SK-N-SH (cell line): ENCODE measurements at regions not wholly inside any gene's neighbourhood (a gene's known extent, or its start where the extent isn't known, plus 50 kb on each side); places are given as distances from the start of the nearest gene placed in this dataset.

Experiments used
- CTCF ChIA-PET: fragments of 300-600, 350-600 bp; formaldehyde crosslinking; extraction: SDS; loops from one replicate; lab custom pipeline; 2021; lab: Yijun Ruan, JAX
- POLR2A ChIA-PET: fragments of 350-600 bp; sonication (Branson Sonifier 250); formaldehyde crosslinking; extraction: SDS; loops from one replicate; lab custom pipeline; 2020; ENCODE audit warnings: antibody characterized with exemption, inconsistent platforms; lab: Yijun Ruan, JAX
- DNase-seq: peaks from one replicate; pipeline ENCODE4 v3.0.0; 2012
- H2AFZ ChIP-seq: fragments of 200-600 bp; sonication (generic); 2 replicates; pipeline ENCODE4 v1.8.1; 2016; ENCODE audit warnings: antibody characterized with exemption, mild to moderate bottlenecking, low read depth
- H3F3A ChIP-seq: fragments of 200-600 bp; sonication (generic); replicated peaks from 2 replicates; pipeline ENCODE3; 2016; ENCODE audit warnings: antibody characterized with exemption, mild to moderate bottlenecking; ENCODE audit not compliant: insufficient read depth
- H3K27ac ChIP-seq, 2 experiments: fragments of 200-500 bp in 1 of 2; fragments of 200-600 bp in 1 of 2; sonication (Bioruptor generic) in 1 of 2; sonication (generic), shearing (Covaris generic) in 1 of 2; 2 replicates each; pipeline versions ENCODE4 v1.5.1 to v1.6.1; 2014 to 2016; ENCODE audit warnings: low read depth in 2 of 2, inconsistent platforms in 1 of 2, low read length in 1 of 2, mild to moderate bottlenecking in 1 of 2, mixed read lengths in 1 of 2
- H3K27me3 ChIP-seq: fragments of 200-600 bp; sonication (generic), shearing (Covaris generic); 2 replicates; pipeline ENCODE4 v1.6.1; 2016; ENCODE audit warnings: mixed run types; ENCODE audit not compliant: insufficient read depth
- H3K36me3 ChIP-seq, 2 experiments: fragments of 200-500 bp in 1 of 2; fragments of 200-600 bp in 1 of 2; sonication (Bioruptor generic) in 1 of 2; sonication (generic) in 1 of 2; replicated peaks in 1 of 2; 2 replicates each; pipeline versions ENCODE3 to v1.5.1; 2014 to 2016; ENCODE audit warnings: low read length in 1 of 2, mild to moderate bottlenecking in 1 of 2; ENCODE audit not compliant: insufficient read depth in 2 of 2, control insufficient read depth in 1 of 2
- H3K4me1 ChIP-seq, 2 experiments: fragments of 200-500 bp in 1 of 2; fragments of 200-600 bp in 1 of 2; sonication (Bioruptor generic) in 1 of 2; sonication (generic), shearing (Covaris generic) in 1 of 2; 2 replicates each; pipeline versions ENCODE4 v1.5.1 to v1.6.1; 2014 to 2016; ENCODE audit warnings: low read depth in 1 of 2, low read length in 1 of 2, mixed run types in 1 of 2; ENCODE audit not compliant: insufficient read depth in 2 of 2, control insufficient read depth in 1 of 2
- H3K4me2 ChIP-seq: fragments of 200-600 bp; sonication (generic), shearing (Covaris generic); 2 replicates; pipeline ENCODE4 v1.6.1; 2017; ENCODE audit warnings: mixed run types
- H3K4me3 ChIP-seq, 2 experiments: fragments of 200-500 bp in 1 of 2; fragments of 200-600 bp in 1 of 2; sonication (Bioruptor generic) in 1 of 2; sonication (generic), shearing (Covaris generic) in 1 of 2; 2 replicates each; pipeline versions ENCODE4 v1.5.1 to v1.8.1; 2014 to 2016; ENCODE audit warnings: low read depth in 2 of 2, inconsistent platforms in 1 of 2, low read length in 1 of 2, mild to moderate bottlenecking in 1 of 2, mixed read lengths in 1 of 2, moderate library complexity in 1 of 2
- H3K79me2 ChIP-seq: fragments of 200-600 bp; sonication (generic); 2 replicates; pipeline ENCODE4 v1.8.1; 2017; ENCODE audit warnings: mild to moderate bottlenecking; ENCODE audit not compliant: insufficient read depth
- H3K9ac ChIP-seq: fragments of 200-600 bp; sonication (generic); 2 replicates; pipeline ENCODE4 v1.6.1; 2017; ENCODE audit warnings: mixed run types
- H3K9me2 ChIP-seq: fragments of 200-600 bp; sonication (generic); 2 replicates; pipeline ENCODE4 v1.6.1; 2017; ENCODE audit warnings: mixed run types
- H3K9me3 ChIP-seq: fragments of 200-600 bp; sonication (generic); 2 replicates; pipeline ENCODE4 v1.6.1; 2017; ENCODE audit warnings: mixed run types, mild to moderate bottlenecking, moderate library complexity
- H4K20me1 ChIP-seq: fragments of 200-600 bp; sonication (generic); 2 replicates; pipeline ENCODE4 v1.6.1; 2017; ENCODE audit warnings: mild to moderate bottlenecking, mixed run types; ENCODE audit not compliant: insufficient read depth
- EP300 ChIP-seq, 2 experiments: IDR thresholded peaks; 2 replicates each; pipeline versions ENCODE4 v1.4.0 to v1.6.1; 2012; ENCODE audit warnings: borderline replicate concordance in 1 of 2, low read depth in 1 of 2, low read length in 1 of 2
- FOSL2 ChIP-seq: IDR thresholded peaks from 2 replicates; pipeline ENCODE4 v1.4.0; 2012; ENCODE audit warnings: low read depth, mild to moderate bottlenecking, moderate library complexity, borderline replicate concordance
- FOXJ3 ChIP-seq: sonication (generic); formaldehyde crosslinking; IDR thresholded peaks from 2 replicates; pipeline ENCODE4 v1.5.1; 2020; ENCODE audit warnings: mild to moderate bottlenecking, missing genetic modification reagents
- GABPA ChIP-seq: IDR thresholded peaks from 2 replicates; pipeline ENCODE4 v1.4.0; 2012; ENCODE audit warnings: low read depth, mild to moderate bottlenecking
- GATA2 ChIP-seq: sonication (generic); formaldehyde crosslinking; IDR thresholded peaks from 2 replicates; pipeline ENCODE4 v1.5.0; 2020; ENCODE audit warnings: mild to moderate bottlenecking, missing genetic modification reagents
- RAD21 ChIP-seq: IDR thresholded peaks from 2 replicates; pipeline ENCODE4 v1.6.1; 2012; ENCODE audit warnings: mild to moderate bottlenecking, low read length
- RXRA ChIP-seq: IDR thresholded peaks from 2 replicates; pipeline ENCODE4 v1.4.0; 2012; ENCODE audit warnings: low read depth, mild to moderate bottlenecking, borderline replicate concordance
- SMC3 ChIP-seq: IDR thresholded peaks from 2 replicates; pipeline ENCODE4 v1.6.1; 2012; ENCODE audit warnings: low read depth, low read length, improper control_type of control experiment
- YY1 ChIP-seq: IDR thresholded peaks from 2 replicates; pipeline ENCODE4 v1.4.0; 2012; ENCODE audit warnings: low read depth, mild to moderate bottlenecking
- WGBS: methylation state at CpG from one replicate; pipeline ENCODE4 v1.1.6; 2017; ENCODE audit warnings: low lambda C conversion rate; 5-methylcytosine and 5-hydroxymethylcytosine counted together
- TF ChIP-seq, protein P1 (sequence below): IDR thresholded peaks from 2 replicates; pipeline ENCODE4 v1.4.0; 2012; ENCODE audit warnings: low read depth, borderline replicate concordance
- TF ChIP-seq, protein P2 (sequence below): IDR thresholded peaks from 2 replicates; pipeline ENCODE4; 2012
- TF ChIP-seq, protein P3 (sequence below): IDR thresholded peaks from 2 replicates; pipeline ENCODE4 v1.4.0; 2012; ENCODE audit warnings: low read depth, borderline replicate concordance

DNA sequence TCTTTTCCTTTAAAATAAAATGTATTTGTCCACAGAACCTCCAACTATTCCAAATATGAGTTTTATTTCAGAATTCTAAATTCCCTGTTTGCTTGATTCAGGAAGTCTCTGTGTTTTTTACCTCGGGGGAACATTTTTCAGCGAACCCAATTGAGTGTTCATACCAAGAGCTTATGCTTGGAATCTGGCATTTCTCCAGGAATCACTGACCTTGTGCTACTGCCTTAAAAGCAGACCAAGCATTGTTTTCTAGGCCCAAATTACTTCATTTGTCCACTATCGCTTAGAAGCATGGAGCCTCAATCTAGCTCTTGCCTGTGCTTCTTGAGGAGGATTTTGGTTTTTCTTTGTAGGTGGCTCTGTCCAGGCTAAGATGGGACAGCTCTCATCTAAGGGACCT lies 59.4 kb downstream of the EBLN1 start:
- Histone ChIP-seq H3K4me1 (no peaks in the 10 kb centered on the region), H3K9me2 (no peaks in the 10 kb centered on the region), H3K4me3 (no peak overlapping the region), H3K4me2 (no peak overlapping the region), H3K27ac (no peak overlapping the region), H3K79me2 (no peaks in the 10 kb centered on the region), H3K9ac (no peak overlapping the region), H2AFZ (no peak overlapping the region), H4K20me1 (no peaks in the 10 kb centered on the region), H3K36me3 (no peaks in the 10 kb centered on the region), H3F3A (no peaks in the 10 kb centered on the region), H3K9me3 (no peaks in the 10 kb centered on the region), H3K27me3 (no peaks in the 10 kb centered on the region)
- ChIA-PET CTCF (interaction anchor here (1.0 kb wide), 2 partner anchors 13 to 18 kb away, joined by 3 read pairs; no protein-coding TSS in a partner anchor), POLR2A (no interaction called here)
- 34% methylated on average over 3 of the region's 3 CpGs for WGBS
- no peak for DNase-seq
- no peak for TF ChIP-seq EP300 (IDR thresholded peaks at IDR 0.05; ENCODE audit: borderline replicate concordance in 1 of 2, low read depth in 1 of 2, low read length in 1 of 2)
- no peak for TF ChIP-seq FOSL2
- no peak for TF ChIP-seq SMC3
- no peak for TF ChIP-seq RAD21
- no peak for TF ChIP-seq GABPA
- TF ChIP-seq FOXJ3 (CRISPR knock-in tag) = no peak
- no peak for TF ChIP-seq GATA2 (CRISPR knock-in tag)
- TF ChIP-seq, protein P1, sequence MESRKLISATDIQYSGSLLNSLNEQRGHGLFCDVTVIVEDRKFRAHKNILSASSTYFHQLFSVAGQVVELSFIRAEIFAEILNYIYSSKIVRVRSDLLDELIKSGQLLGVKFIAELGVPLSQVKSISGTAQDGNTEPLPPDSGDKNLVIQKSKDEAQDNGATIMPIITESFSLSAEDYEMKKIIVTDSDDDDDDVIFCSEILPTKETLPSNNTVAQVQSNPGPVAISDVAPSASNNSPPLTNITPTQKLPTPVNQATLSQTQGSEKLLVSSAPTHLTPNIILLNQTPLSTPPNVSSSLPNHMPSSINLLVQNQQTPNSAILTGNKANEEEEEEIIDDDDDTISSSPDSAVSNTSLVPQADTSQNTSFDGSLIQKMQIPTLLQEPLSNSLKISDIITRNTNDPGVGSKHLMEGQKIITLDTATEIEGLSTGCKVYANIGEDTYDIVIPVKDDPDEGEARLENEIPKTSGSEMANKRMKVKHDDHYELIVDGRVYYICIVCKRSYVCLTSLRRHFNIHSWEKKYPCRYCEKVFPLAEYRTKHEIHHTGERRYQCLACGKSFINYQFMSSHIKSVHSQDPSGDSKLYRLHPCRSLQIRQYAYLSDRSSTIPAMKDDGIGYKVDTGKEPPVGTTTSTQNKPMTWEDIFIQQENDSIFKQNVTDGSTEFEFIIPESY = no peak
- TF ChIP-seq, protein P2, sequence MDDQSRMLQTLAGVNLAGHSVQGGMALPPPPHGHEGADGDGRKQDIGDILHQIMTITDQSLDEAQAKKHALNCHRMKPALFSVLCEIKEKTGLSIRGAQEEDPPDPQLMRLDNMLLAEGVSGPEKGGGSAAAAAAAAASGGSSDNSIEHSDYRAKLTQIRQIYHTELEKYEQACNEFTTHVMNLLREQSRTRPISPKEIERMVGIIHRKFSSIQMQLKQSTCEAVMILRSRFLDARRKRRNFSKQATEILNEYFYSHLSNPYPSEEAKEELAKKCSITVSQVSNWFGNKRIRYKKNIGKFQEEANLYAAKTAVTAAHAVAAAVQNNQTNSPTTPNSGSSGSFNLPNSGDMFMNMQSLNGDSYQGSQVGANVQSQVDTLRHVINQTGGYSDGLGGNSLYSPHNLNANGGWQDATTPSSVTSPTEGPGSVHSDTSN = no peak
- TF ChIP-seq YY1 = no peak
- TF ChIP-seq RXRA = no peak

DNA sequence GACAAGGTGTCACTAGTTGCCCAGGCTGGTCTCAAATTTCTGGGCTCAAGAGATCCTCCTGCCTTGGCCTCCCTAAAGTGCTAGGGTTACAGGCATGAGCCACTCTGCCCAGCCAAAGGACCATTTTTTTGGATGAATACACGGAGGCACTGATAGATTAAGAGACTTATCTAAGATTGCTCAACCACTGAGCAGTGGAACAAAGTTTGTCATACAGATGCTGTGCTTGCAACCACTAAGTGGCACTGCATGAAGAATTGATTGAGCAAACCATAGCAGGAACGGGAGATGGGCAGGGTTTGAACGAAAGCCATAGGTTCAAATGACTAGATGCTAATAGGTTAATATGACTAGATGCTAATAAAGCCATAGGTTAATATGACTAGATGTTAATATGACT lies 61.1 kb downstream of the EBLN1 start:
- 20% methylated on average over 3 of the region's 3 CpGs for WGBS

More for the DNA sequence above, 61.1 kb downstream of the EBLN1 start:
- ChIA-PET POLR2A (no interaction called here), CTCF (no interaction called here)
- H3K9me2 ChIP-seq = no peaks in the 10 kb centered on the region
- TF ChIP-seq, protein P3, sequence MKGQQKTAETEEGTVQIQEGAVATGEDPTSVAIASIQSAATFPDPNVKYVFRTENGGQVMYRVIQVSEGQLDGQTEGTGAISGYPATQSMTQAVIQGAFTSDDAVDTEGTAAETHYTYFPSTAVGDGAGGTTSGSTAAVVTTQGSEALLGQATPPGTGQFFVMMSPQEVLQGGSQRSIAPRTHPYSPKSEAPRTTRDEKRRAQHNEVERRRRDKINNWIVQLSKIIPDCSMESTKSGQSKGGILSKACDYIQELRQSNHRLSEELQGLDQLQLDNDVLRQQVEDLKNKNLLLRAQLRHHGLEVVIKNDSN = no peak
- no peaks in the 10 kb centered on the region for H4K20me1 ChIP-seq
- H3K79me2 ChIP-seq = no peaks in the 10 kb centered on the region
- no peaks in the 10 kb centered on the region for H3F3A ChIP-seq
- H3K4me2 ChIP-seq = no peak overlapping the region
- H3K9ac ChIP-seq = no peak overlapping the region
- H3K9me3 ChIP-seq = no peaks in the 10 kb centered on the region
- no peak overlapping the region for H3K27ac ChIP-seq
- H3K27me3 ChIP-seq = no peaks in the 10 kb centered on the region
- H2AFZ ChIP-seq = no peak overlapping the region
- H3K36me3 ChIP-seq = no peaks in the 10 kb centered on the region
- H3K4me1 ChIP-seq = no peaks in the 10 kb centered on the region
- DNase-seq = no peak
- H3K4me3 ChIP-seq = no peak overlapping the region
